ENCODE measurements at regions not wholly inside any gene's neighbourhood (a gene's known extent, or its start where the extent isn't known, plus 50 kb on each side); places are given as distances from the start of the nearest gene placed in this dataset.
"Not testable (repeated sequence)": the region's sequence is repeated elsewhere in the genome, so short reads cannot be mapped to it uniquely, and the experiment has no call there.

DNA sequence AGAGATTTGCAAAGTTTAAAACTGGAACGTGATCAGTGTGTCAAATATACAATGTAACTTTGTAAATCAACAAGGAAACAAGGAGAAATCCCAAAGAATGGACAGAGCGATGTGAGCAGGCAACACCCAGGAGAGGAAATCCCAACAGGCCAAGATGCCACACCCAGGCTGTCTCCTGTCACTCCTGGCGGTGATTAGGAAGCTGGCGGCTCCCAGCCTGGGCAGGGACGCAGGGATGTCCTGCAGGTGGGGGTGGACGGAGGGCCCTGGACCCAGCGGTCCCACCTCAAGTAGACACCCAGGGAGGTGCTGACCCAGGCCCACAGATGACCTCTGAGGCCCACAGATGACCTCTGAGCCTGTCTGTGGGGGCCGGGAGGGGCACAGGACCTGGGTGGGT is 271.1 kb upstream of the SFSWAP start:
- TF ChIP-seq, protein P1, sequence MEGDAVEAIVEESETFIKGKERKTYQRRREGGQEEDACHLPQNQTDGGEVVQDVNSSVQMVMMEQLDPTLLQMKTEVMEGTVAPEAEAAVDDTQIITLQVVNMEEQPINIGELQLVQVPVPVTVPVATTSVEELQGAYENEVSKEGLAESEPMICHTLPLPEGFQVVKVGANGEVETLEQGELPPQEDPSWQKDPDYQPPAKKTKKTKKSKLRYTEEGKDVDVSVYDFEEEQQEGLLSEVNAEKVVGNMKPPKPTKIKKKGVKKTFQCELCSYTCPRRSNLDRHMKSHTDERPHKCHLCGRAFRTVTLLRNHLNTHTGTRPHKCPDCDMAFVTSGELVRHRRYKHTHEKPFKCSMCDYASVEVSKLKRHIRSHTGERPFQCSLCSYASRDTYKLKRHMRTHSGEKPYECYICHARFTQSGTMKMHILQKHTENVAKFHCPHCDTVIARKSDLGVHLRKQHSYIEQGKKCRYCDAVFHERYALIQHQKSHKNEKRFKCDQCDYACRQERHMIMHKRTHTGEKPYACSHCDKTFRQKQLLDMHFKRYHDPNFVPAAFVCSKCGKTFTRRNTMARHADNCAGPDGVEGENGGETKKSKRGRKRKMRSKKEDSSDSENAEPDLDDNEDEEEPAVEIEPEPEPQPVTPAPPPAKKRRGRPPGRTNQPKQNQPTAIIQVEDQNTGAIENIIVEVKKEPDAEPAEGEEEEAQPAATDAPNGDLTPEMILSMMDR (IDR thresholded peaks at IDR 0.05; ENCODE audit: insufficient read depth, low read length): not testable (repeated sequence)
- TF ChIP-seq POLR2AphosphoS5, GABPA (IDR thresholded peaks at IDR 0.05; ENCODE audit: low read depth): not testable (repeated sequence)
- TF ChIP-seq, protein P2, sequence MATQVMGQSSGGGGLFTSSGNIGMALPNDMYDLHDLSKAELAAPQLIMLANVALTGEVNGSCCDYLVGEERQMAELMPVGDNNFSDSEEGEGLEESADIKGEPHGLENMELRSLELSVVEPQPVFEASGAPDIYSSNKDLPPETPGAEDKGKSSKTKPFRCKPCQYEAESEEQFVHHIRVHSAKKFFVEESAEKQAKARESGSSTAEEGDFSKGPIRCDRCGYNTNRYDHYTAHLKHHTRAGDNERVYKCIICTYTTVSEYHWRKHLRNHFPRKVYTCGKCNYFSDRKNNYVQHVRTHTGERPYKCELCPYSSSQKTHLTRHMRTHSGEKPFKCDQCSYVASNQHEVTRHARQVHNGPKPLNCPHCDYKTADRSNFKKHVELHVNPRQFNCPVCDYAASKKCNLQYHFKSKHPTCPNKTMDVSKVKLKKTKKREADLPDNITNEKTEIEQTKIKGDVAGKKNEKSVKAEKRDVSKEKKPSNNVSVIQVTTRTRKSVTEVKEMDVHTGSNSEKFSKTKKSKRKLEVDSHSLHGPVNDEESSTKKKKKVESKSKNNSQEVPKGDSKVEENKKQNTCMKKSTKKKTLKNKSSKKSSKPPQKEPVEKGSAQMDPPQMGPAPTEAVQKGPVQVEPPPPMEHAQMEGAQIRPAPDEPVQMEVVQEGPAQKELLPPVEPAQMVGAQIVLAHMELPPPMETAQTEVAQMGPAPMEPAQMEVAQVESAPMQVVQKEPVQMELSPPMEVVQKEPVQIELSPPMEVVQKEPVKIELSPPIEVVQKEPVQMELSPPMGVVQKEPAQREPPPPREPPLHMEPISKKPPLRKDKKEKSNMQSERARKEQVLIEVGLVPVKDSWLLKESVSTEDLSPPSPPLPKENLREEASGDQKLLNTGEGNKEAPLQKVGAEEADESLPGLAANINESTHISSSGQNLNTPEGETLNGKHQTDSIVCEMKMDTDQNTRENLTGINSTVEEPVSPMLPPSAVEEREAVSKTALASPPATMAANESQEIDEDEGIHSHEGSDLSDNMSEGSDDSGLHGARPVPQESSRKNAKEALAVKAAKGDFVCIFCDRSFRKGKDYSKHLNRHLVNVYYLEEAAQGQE (IDR thresholded peaks at IDR 0.05; ENCODE audit: insufficient replicate concordance, low read depth): not testable (repeated sequence)
